Activated naive CD4-positive, alpha-beta T cell treated with anti-CD3 and anti-CD28 coated beads, Interleukin-2, amount 10 ng/mL, durations not matched to agents 7 days and 5 days (primary cell): ENCODE measurements at regions not wholly inside any gene's neighbourhood (a gene's known extent, or its start where the extent isn't known, plus 50 kb on each side); places are given as distances from the start of the nearest gene placed in this dataset.

ENCODE experiments used
- CTCF ChIA-PET: fragments of 350-600 bp; sonication (Branson Sonifier 250); formaldehyde crosslinking; loops from one replicate; lab custom pipeline; 2021; ENCODE audit warnings: antibody characterized with exemption; lab: Charles Lee
- DNase-seq: peaks from one replicate; pipeline ENCODE4 v3.0.0-alpha.2; 2020
- H3K27ac Mint-ChIP-seq: one replicate; pipeline ENCODE4 v1.8.0; 2021; ENCODE audit warnings: mild to moderate bottlenecking, moderate library complexity, mixed read lengths
- H3K27me3 Mint-ChIP-seq: one replicate; pipeline ENCODE4 v1.8.0; 2021; ENCODE audit warnings: mild to moderate bottlenecking, mixed read lengths
- H3K36me3 Mint-ChIP-seq: one replicate; pipeline ENCODE4 v1.8.0; 2021; ENCODE audit warnings: mixed read lengths
- H3K4me1 Mint-ChIP-seq: one replicate; pipeline ENCODE4 v1.8.0; 2021; ENCODE audit warnings: mixed read lengths
- H3K4me3 Mint-ChIP-seq: one replicate; pipeline ENCODE4 v1.8.0; 2021; ENCODE audit warnings: mild to moderate bottlenecking, moderate library complexity, mixed read lengths
- H3K9me3 Mint-ChIP-seq: one replicate; pipeline ENCODE4 v1.8.0; 2021; ENCODE audit warnings: mixed read lengths

- H3K27me3 Mint-ChIP-seq: peaks cover 25% of the 10 kb centered on the region
- no peak for DNase-seq
- H3K36me3 Mint-ChIP-seq: no peaks in the 10 kb centered on the region
- CTCF ChIA-PET: interaction anchor here (2.8 to 8.6 kb wide), 3 partner anchors 11 to 223 kb away, joined by 9 to 84 read pairs (median 20); no protein-coding TSS in a partner anchor
- H3K4me3 Mint-ChIP-seq: no peak overlapping the region
- H3K9me3 Mint-ChIP-seq: no peaks in the 10 kb centered on the region
- H3K4me1 Mint-ChIP-seq: no peaks in the 10 kb centered on the region
- H3K27ac Mint-ChIP-seq: no peak overlapping the region
These were observed 49.9 kb upstream of the MAFB start for GRCh38 chr20:40738976-40739375.

DNA sequence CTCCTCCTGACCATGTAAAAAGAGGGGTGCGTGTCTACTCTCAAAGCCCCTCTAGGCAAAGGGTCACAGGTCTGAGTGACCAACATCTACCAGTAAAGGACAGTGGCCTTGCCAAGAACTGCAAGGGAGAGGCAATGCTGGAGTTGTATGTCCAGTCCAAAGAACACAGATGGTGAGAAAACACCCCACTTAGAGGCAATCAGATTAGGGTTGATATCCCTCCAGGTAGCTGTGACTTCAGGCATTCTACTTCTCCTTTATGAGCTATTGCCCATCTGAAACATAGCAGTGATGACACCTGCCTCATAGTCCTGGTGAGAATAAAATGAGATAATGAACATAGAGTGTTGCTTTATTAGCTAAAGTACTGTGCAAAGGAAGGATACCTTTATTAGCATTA is 50.8 kb upstream of the MAFB start:
- H3K27me3 Mint-ChIP-seq: peaks cover 25% of the 10 kb centered on the region
- no peaks in the 10 kb centered on the region for H3K36me3 Mint-ChIP-seq
- H3K27ac Mint-ChIP-seq: no peak overlapping the region
- H3K4me1 Mint-ChIP-seq: no peaks in the 10 kb centered on the region
- CTCF ChIA-PET: interaction anchor here (2.5 to 8.6 kb wide), 4 partner anchors 10 to 226 kb away, joined by 9 to 84 read pairs (median 14); no protein-coding TSS in a partner anchor
- H3K4me3 Mint-ChIP-seq: no peak overlapping the region
- DNase-seq: no peak
- H3K9me3 Mint-ChIP-seq: no peaks in the 10 kb centered on the region

DNA sequence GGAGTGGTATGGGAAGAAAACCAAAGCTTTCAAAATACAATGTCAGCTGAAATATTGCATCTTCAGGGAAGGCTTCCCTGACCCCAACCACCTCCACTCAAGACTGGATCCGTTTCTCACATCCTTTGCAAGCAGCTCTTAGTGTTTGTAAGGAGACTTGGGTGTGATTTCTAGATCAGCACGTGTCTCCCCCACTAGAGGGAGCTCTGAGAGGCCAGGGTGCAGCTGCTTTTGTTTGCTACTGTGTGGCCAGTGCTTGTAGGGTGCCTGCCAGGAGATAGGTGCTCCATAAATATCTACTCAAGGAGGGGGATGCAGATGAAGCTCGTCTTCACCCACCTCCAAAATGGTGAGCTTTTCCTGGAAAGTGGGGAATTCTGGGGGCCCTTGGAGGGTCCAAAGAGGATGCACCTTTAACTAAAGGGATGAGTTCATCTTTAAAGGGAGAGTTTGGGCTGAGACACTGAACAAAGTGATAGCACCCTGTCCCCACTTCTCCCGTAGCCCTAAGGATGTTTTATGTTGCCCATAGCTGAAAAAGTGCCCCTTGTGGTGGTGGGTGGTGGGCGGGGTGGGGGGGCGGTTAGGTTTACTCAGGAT is 52.6 kb upstream of the MAFB start:
- H3K4me1 Mint-ChIP-seq: no peaks in the 10 kb centered on the region
- no peaks in the 10 kb centered on the region for H3K9me3 Mint-ChIP-seq
- CTCF ChIA-PET: interaction anchor here (0.6 to 8.6 kb wide), 21 partner anchors 8 to 224 kb away, joined by 3 to 84 read pairs (median 4); no protein-coding TSS in a partner anchor
- H3K36me3 Mint-ChIP-seq: no peaks in the 10 kb centered on the region
- no peak overlapping the region for H3K27ac Mint-ChIP-seq
- peaks cover 31% of the 10 kb centered on the region for H3K27me3 Mint-ChIP-seq
- peak; percentile 61 for DNase-seq
- H3K4me3 Mint-ChIP-seq: no peak overlapping the region

DNA sequence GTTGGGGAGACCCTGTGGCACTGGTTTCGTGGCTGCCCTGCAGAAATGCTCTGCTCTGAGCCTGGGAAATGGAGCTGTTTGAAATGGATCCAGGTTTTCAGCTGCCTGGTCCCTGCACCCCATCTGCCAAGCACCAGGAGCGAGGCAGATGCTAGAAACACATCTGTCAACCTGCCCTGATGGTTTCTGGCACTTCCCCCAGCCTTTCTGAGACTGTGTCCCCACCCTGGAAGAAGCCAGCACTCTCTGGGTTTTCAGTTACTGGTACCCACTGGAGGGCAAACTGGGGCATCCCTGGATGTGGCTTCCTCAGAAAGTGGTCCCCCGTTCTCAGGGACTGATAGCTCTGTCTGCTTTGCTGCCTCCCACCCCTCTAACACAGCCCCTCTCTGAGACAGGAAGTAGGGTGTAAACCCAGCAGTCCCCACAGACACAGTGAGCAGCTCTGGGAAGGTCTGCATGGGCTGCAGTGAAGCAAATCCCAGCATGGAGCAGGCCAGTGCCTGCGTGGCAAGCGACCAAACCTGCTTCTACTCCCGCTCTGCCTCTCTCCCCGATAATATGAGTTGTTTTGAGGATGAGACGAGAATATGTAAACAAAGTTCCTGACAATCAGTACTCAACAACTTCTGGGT is 54.2 kb upstream of the MAFB start:
- H3K9me3 Mint-ChIP-seq: no peaks in the 10 kb centered on the region
- DNase-seq: no peak
- no peak overlapping the region for H3K27ac Mint-ChIP-seq
- CTCF ChIA-PET: interaction anchor here (0.8 to 8.6 kb wide), 6 partner anchors 28 to 286 kb away, joined by 3 to 84 read pairs (median 6); no protein-coding TSS in a partner anchor
- peaks cover 40% of the 10 kb centered on the region for H3K27me3 Mint-ChIP-seq
- H3K4me1 Mint-ChIP-seq: no peaks in the 10 kb centered on the region
- no peak overlapping the region for H3K4me3 Mint-ChIP-seq
- no peaks in the 10 kb centered on the region for H3K36me3 Mint-ChIP-seq

DNA sequence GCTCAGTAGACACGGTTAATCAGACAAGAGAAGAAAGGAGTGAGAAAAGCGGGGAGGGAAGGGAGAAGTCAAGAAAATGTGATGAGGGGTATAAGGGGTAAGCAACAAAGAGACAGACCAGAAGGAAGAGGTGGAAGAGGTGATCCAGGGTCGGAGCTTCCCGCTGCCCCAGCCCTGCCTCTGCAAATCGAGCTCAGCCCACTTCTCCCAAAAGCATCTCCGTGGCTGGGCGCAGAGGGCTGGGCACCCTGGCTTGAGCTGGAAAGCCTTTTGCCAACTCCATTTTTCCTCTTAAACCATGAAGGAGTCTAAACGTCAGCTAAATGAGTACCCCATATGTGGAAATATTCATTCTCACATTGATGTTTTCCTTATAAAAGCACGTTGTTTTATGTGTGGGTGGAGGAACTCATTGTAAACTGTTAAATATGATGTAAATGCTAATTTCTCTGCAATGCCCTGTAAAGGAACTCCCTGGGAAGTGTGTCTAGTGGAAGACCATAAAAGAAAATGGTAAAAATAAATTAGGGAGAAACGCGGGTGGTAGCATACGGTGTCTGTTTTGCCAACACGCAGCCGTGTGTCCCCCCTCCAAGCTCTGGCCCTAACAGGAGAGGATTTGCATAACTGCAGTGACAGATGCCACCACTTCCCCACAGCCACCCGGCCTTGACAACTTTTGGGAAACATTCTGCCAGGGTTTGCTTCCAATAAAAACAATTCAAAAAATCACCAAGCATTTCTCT is 55.2 kb upstream of the MAFB start:
- no peaks in the 10 kb centered on the region for H3K4me1 Mint-ChIP-seq

GRCh38 chr20:40744818-40745175 is 55.8 kb upstream of the MAFB start:
- no peak overlapping the region for H3K27ac Mint-ChIP-seq
- no peak overlapping the region for H3K4me3 Mint-ChIP-seq
- H3K36me3 Mint-ChIP-seq: no peaks in the 10 kb centered on the region
- H3K9me3 Mint-ChIP-seq: no peaks in the 10 kb centered on the region
- no peaks in the 10 kb centered on the region for H3K4me1 Mint-ChIP-seq
- H3K27me3 Mint-ChIP-seq: peaks cover 39% of the 10 kb centered on the region
- CTCF ChIA-PET: interaction anchor here (8.6 kb wide), 1 partner anchor 217 kb away, joined by 84 read pairs; no protein-coding TSS in a partner anchor
- no peak for DNase-seq

More for the DNA sequence above, 55.2 kb upstream of the MAFB start:
- peaks cover 43% of the 10 kb centered on the region for H3K27me3 Mint-ChIP-seq
- H3K36me3 Mint-ChIP-seq: no peaks in the 10 kb centered on the region
- no peaks in the 10 kb centered on the region for H3K9me3 Mint-ChIP-seq
- no peak overlapping the region for H3K27ac Mint-ChIP-seq
- no peak for DNase-seq
- CTCF ChIA-PET: interaction anchor here (1.3 to 8.6 kb wide), 3 partner anchors 196 to 218 kb away, joined by 3 to 84 read pairs (median 5); no protein-coding TSS in a partner anchor
- H3K4me3 Mint-ChIP-seq: no peak overlapping the region

DNA sequence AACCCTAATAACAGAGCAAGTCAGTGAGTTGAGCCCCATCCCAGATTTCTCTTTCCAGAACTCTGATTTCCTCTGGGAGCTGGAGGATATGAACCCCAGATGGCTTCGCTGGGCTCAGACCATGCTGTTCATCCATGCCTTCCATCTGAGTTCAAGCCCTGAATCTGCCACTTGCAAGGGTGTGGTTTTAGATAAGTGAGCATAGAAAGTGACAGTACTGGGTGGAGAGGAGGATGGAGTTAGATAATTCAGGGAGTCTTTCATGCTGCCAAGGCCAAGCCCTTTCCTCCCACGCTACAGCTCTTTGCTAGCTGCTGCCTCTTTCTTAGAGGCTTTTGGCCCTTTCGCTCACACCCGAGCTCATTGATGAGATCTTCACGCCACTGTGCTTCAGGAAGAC is 57.2 kb upstream of the MAFB start:
- Mint-ChIP-seq H3K9me3 (no peaks in the 10 kb centered on the region), H3K4me3 (no peak overlapping the region), H3K27ac (no peak overlapping the region), H3K36me3 (no peaks in the 10 kb centered on the region), H3K27me3 (peaks cover 33% of the 10 kb centered on the region), H3K4me1 (no peaks in the 10 kb centered on the region)
- DNase-seq: no peak
- CTCF ChIA-PET: interaction anchor here (8.6 kb wide), 1 partner anchor 216 kb away, joined by 84 read pairs; no protein-coding TSS in a partner anchor

- DNase-seq: no peak
- Mint-ChIP-seq H3K4me3 (no peak overlapping the region), H3K27ac (no peak overlapping the region), H3K9me3 (no peaks in the 10 kb centered on the region), H3K36me3 (no peaks in the 10 kb centered on the region), H3K4me1 (no peaks in the 10 kb centered on the region), H3K27me3 (peaks cover 25% of the 10 kb centered on the region)
- CTCF ChIA-PET: interaction anchor here (1.3 kb wide), 1 partner anchor 24 kb away, joined by 6 read pairs; no protein-coding TSS in a partner anchor
These were observed 59.1 kb upstream of the MAFB start for GRCh38 chr20:40748182-40748581.

- Mint-ChIP-seq H3K4me3 (no peak overlapping the region), H3K27ac (no peak overlapping the region), H3K9me3 (no peaks in the 10 kb centered on the region), H3K36me3 (no peaks in the 10 kb centered on the region), H3K4me1 (no peaks in the 10 kb centered on the region), H3K27me3 (peaks cover 28% of the 10 kb centered on the region)
- DNase-seq: no peak
- CTCF ChIA-PET: interaction anchor here (1.8 to 2.3 kb wide), 2 partner anchors 10 to 213 kb away, joined by 4 to 9 read pairs; no protein-coding TSS in a partner anchor
These were observed 61.0 kb upstream of the MAFB start for GRCh38 chr20:40749985-40750506.

- H3K9me3 Mint-ChIP-seq: no peaks in the 10 kb centered on the region
- no peaks in the 10 kb centered on the region for H3K36me3 Mint-ChIP-seq
- no peak for DNase-seq
- CTCF ChIA-PET: interaction anchor here (1.8 to 2.3 kb wide), 2 partner anchors 10 to 212 kb away, joined by 4 to 9 read pairs; no protein-coding TSS in a partner anchor
- H3K27me3 Mint-ChIP-seq: peaks cover 23% of the 10 kb centered on the region
- no peak overlapping the region for H3K27ac Mint-ChIP-seq
- no peaks in the 10 kb centered on the region for H3K4me1 Mint-ChIP-seq
- no peak overlapping the region for H3K4me3 Mint-ChIP-seq
These were observed 61.6 kb upstream of the MAFB start for GRCh38 chr20:40750541-40751035.

GRCh38 chr20:40753472-40753871 is 64.4 kb upstream of the MAFB start:
- H3K27me3 Mint-ChIP-seq: peaks cover 6% of the 10 kb centered on the region
- H3K4me1 Mint-ChIP-seq: peaks cover 23% of the 10 kb centered on the region
- H3K36me3 Mint-ChIP-seq: no peaks in the 10 kb centered on the region
- no peak overlapping the region for H3K4me3 Mint-ChIP-seq
- no peak overlapping the region for H3K27ac Mint-ChIP-seq
- DNase-seq: no peak
- CTCF ChIA-PET: interaction anchor here (2.2 kb wide), 1 partner anchor 13 kb away, joined by 9 read pairs; no protein-coding TSS in a partner anchor
- H3K9me3 Mint-ChIP-seq: no peaks in the 10 kb centered on the region

DNA sequence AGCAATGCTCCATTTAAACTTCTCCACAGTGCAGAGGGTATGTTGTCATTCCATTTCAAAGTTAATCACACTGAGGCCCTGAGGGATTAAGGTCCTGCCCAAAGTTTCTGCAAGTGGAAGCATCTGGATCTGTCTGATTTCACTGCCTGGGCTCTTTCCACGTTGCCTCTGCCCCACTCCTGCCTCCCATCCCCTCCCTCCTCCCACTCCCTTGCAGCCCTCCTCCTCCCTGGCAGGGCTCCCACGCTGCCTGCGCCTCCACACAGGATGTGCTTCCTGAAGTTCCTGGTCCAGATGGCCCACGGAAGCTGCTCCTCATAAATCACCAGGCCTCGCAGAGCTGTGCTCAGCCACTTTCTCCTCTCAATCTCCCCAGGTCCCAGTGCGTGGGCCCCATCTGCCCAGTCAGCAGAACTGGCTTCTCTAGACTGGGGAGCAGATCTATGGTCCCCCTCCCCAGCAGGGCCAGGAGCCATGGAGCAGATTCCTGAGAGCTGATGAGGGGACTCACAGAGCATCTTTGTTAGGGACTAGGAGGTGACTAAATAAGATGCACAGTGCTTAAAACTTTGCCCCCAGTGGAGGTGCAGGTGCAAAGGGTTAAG is 65.4 kb upstream of the MAFB start:
- no peak for DNase-seq
- Mint-ChIP-seq H3K9me3 (no peaks in the 10 kb centered on the region), H3K4me3 (no peak overlapping the region), H3K4me1 (peaks cover 23% of the 10 kb centered on the region), H3K36me3 (no peaks in the 10 kb centered on the region), H3K27me3 (peaks cover 5% of the 10 kb centered on the region), H3K27ac (no peak overlapping the region)
- CTCF ChIA-PET: no interaction called here

DNA sequence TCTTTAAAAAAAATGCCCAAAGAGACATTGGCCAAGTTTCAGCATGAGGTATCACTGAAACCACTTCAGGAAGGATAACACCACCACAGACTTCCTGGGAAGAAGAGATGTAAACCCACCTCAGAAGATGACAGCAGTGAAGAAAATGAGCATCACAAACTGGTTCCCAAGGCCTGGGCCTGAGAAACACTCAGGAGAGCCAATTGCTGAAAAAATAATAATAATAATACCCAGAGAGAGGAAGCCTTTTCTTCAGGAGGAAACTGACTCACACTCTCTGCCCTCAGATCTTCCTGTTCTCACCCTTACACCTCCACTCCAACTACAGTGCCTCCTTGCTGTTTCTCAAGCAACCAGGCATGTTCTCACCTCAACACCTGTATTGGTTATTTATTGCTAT is 68.1 kb upstream of the MAFB start:
- Mint-ChIP-seq H3K27ac (peak overlapping the region; percentile 57), H3K4me3 (no peak overlapping the region), H3K36me3 (no peaks in the 10 kb centered on the region), H3K27me3 (peaks cover 12% of the 10 kb centered on the region), H3K9me3 (no peaks in the 10 kb centered on the region), H3K4me1 (peaks cover 23% of the 10 kb centered on the region)
- CTCF ChIA-PET: no interaction called here
- DNase-seq: no peak
